Left renal pelvis (tissue), 4 donors: ENCODE measurements at regions not wholly inside any gene's neighbourhood (a gene's known extent, or its start where the extent isn't known, plus 50 kb on each side); places are given as distances from the start of the nearest gene placed in this dataset.
A peak's percentile ranks its signal among the peaks of the same experiment; 100 is the strongest.

Experiments used
- DNase-seq, 4 donors: peaks; one replicate each; pipeline ENCODE4 v3.0.0-alpha.2; 2013; ENCODE audit warnings: low read depth in 4 of 4, low spot score in 3 of 4

- DNase-seq: no peak
Observed at GRCh38 chr1:207971331-207972219, 60.6 kb upstream of the CD34 start.

DNA sequence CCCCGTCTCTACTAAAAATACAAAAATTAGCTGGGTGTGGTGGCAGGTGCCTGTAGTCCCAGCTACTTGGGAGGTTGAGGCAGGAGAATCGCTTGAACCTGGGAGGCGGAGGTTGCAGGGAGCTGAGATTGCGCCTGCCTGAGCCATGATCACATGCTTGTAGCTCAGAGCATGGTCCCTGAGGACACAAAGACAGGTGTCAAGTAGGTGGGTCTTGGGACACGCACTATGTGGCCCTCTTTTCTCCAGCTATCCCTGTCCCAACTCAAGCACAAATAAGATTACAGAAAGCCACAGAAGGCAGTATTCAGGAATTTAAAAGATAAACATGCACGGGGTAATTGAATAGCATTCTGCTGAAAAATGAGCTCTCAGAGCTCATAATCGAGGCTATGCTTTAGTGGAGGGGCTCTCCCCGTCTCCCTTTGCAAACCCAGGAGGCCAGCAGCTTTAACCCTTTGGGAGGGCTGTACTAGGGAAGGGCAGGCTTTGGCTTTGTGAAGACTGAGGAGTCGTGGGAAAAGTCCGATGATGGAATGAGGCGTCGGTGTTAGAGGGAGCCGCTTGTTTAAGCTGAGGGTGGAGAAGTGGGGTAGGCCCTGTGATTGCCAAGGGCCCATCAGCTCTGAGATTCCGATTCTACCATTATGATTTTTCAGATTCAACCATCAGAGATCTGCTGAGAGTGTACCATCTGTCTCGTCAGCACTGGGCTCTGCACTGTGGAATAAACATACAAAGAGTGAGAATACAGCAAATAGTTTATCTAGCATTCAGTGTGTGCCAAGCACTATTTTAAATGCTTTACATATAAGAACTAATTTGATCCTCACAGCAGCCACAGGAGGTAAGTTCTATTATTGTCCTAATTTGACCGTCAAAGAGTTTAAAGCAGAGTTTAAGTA is 59.7 kb upstream of the CD34 start:
- DNase-seq: no peak

GRCh38 chr1:207969528-207969927 is 58.6 kb upstream of the CD34 start:
- no peak for DNase-seq

DNA sequence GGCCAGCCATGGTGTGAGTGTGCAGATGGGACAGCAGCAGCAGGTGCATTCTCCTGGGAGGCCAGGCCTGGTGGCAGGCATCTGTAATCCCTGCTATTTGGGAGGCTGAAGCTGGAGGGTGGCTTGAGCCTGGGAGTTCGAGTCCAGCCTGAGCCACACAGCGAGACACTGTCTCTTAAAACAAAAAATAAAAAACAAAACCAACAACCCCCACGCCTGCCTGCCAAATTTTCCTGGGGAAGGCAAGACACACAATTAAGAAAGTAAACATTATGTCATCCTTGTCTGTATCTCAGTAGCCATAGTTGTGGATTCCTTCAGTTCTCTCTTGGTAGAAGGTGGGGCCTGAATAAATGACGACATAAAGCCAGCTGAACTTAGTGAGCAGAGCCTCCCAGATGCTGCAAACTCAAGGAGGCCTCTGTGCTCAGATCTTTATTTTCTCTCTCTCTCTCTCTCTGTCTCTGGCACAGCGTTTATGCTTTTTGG is 57.6 kb upstream of the CD34 start:
- DNase-seq: no peak

- DNase-seq: no peak
Observed at GRCh38 chr1:207967703-207968102, 56.8 kb upstream of the CD34 start.

- DNase-seq: no peak
Observed at GRCh38 chr1:207966521-207966920, 55.6 kb upstream of the CD34 start.

DNA sequence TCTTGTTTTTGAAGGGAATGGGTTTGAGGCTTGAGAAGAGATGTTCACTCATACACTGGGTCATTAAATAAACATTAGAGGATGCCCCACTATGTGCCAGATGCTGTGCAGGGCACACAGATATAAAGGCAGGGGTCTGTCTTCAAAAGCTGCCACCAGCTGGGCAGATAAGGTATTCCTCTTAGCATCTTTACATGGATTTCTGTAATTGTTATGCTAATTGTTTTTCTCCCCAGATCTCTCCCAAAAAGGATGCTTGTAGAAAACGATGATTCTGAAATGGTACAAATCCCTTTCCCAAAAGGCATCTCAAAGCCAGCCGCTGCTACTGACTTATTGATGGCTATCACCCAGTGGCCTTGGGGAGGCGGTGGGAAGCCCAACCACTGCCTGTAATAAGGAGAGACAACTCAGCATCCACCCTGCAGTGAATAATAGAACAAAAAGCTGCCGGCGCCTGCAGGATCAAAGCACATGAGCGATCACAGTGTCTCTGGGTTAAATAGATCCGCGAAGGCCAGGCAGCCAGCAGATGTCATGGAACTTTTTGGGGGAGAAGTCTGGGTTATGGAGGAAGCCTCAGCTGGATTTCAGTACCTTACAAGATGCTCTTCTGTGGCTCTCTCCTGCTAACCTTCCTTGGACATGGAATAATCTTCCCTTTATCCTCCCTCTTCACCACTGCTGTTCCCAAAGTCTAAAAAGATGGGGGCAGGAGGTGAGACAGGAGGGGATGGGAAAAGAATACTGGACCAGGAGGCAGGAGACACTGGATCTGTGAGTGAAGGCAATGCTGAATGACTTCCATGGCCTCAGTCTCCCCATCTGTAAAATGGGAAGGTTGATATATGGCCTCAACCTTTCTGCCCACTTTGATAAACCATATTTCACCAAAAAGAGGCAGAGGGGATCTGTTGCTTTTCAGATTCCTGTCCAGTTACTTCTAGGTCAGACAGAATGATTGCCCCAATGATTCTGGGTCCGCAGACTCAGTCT is 54.8 kb upstream of the CD34 start:
- no peak for DNase-seq

GRCh38 chr1:207964195-207964966 is 53.5 kb upstream of the CD34 start:
- DNase-seq: no peak

DNA sequence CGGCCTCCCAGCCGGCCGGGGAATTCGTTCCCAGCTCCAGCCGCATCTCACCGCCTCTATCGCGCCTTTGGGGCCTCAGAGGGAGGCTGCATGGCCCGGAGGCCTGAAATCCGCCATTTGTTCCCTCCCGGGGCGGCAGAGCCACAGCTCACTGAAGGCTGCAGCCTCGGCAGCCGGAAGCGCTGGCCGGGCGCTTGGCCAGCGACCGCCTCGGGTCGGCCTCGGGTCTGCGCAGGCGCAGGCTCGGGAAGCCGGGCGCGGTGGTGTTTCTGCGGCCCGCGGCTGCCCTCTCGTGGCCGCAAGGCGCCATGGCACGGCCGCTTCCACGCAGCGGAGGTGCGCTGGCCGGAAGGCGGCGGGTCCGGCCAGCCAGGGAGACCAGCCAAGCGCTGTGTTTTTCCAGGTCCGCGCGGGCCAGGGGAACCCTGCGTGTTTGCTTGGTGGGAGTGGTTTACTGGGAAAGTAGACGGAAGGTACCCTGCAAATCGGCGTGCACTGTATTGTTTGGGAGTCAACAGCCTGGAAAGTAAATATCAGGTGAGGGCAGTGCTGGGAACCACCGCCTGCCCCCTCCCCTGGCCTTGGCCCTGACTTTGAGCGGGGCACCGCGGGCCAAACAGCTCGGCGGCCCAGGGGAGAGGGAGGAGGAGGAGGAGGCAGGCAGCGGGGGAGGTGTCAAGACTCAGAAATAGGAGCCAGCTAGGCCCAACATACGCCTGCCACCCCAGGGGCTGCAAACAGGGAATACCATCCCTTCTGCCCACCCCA is 52.7 kb upstream of the CD34 start:
- DNase-seq: peak; percentile 71 to 83 (median 80)

DNA sequence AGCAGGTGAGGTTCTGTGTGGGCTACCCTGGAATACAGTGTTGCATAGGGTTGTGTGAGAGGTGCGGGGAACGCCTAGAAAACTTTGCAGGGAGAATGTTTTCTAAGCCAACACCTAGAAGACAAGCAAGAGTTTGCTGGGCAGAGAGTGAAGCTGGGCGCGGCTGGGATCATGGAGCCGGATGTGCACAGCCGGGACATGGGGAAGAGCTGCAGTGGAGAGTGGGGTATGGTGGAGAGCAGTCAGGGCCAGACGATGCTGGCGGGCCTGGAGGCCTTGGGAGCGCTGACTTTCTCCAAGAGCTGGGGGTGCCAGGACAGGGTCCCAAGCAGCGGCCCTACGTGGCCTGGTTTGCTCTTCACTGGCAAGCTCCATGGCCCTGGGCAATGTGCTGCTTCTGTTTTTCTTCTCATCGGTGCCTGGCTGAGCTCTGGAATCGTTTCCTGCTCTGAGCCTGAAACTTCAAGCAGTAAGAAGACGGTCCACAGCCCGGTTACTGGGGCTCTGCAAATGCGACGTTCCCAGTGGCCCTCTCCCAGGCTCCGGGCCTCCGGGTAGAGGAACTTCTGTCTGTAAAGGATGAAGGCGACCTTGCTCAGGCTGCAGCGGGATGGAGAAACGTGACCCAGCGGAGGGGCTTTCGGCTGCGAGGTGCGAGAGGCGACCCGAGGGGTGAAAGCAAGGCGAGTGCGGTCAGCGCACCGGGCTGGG is 51.9 kb upstream of the CD34 start:
- no peak for DNase-seq
